ENCODE measurements at regions not wholly inside any gene's neighbourhood (a gene's known extent, or its start where the extent isn't known, plus 50 kb on each side); places are given as distances from the start of the nearest gene placed in this dataset.

- Histone ChIP-seq H3K9me2 (ENCODE audit: low read depth, low read length) (no peaks in the 10 kb centered on the region), H2AFZ (ENCODE audit: low read length) (no peak overlapping the region), H3F3A (ENCODE audit: insufficient read depth, low read length) (no peaks in the 10 kb centered on the region), H3K4me1 (ENCODE audit: insufficient read depth, low read length, severe bottlenecking) (no peaks in the 10 kb centered on the region), H3K27ac (ENCODE audit: low read depth, low read length, poor library complexity, severe bottlenecking) (no peak overlapping the region), H3K9me3 (ENCODE audit: low read length) (no peaks in the 10 kb centered on the region), H3K4me3 (ENCODE audit: low read depth, low read length, poor library complexity, severe bottlenecking) (no peak overlapping the region), H3K36me3 (ENCODE audit: insufficient read depth, low read length) (no peaks in the 10 kb centered on the region), H3K79me2 (ENCODE audit: insufficient read depth, low read length) (no peaks in the 10 kb centered on the region), H3K4me2 (ENCODE audit: low read length) (no peak overlapping the region), H3K9ac (ENCODE audit: low read length) (no peak overlapping the region), H3K27me3 (ENCODE audit: insufficient read depth, low read length) (no peaks in the 10 kb centered on the region), H4K20me1 (ENCODE audit: insufficient read depth, low read length) (no peaks in the 10 kb centered on the region)
- TF ChIP-seq, protein P1, sequence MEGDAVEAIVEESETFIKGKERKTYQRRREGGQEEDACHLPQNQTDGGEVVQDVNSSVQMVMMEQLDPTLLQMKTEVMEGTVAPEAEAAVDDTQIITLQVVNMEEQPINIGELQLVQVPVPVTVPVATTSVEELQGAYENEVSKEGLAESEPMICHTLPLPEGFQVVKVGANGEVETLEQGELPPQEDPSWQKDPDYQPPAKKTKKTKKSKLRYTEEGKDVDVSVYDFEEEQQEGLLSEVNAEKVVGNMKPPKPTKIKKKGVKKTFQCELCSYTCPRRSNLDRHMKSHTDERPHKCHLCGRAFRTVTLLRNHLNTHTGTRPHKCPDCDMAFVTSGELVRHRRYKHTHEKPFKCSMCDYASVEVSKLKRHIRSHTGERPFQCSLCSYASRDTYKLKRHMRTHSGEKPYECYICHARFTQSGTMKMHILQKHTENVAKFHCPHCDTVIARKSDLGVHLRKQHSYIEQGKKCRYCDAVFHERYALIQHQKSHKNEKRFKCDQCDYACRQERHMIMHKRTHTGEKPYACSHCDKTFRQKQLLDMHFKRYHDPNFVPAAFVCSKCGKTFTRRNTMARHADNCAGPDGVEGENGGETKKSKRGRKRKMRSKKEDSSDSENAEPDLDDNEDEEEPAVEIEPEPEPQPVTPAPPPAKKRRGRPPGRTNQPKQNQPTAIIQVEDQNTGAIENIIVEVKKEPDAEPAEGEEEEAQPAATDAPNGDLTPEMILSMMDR (IDR thresholded peaks at IDR 0.05; ENCODE audit: low read length), result no peak
- TF ChIP-seq EZH2 (IDR thresholded peaks at IDR 0.05; ENCODE audit: borderline replicate concordance, low read length), result no peak
These were observed 80.2 kb upstream of the SPATA12 start for GRCh38 chr3:56980243-56980642.

DNA sequence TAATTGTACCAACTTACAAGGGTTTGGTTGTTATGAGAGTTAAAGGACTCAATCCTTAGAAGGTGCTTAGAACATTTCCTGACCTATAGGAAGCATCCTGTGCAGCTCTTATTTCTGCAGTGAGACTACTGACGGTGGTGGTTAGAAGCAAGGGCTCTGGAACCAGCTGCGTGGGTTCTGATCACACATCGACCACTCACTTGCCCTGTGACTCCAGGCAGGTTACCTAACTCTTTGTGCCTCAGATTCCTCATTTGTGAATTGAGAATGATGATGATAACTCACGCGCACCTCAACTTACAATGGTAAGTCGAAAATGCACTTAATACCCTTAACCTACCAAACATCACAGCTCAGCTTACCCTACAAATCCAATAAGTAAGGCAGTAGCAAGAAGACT is 80.7 kb upstream of the SPATA12 start:
- Histone ChIP-seq H3K27ac (ENCODE audit: low read depth, low read length, poor library complexity, severe bottlenecking) (no peak overlapping the region), H3K4me1 (ENCODE audit: insufficient read depth, low read length, severe bottlenecking) (no peaks in the 10 kb centered on the region), H3K9me2 (ENCODE audit: low read depth, low read length) (no peaks in the 10 kb centered on the region), H3K79me2 (ENCODE audit: insufficient read depth, low read length) (no peaks in the 10 kb centered on the region), H3K36me3 (ENCODE audit: insufficient read depth, low read length) (no peaks in the 10 kb centered on the region), H2AFZ (ENCODE audit: low read length) (no peak overlapping the region), H3K27me3 (ENCODE audit: insufficient read depth, low read length) (no peaks in the 10 kb centered on the region), H4K20me1 (ENCODE audit: insufficient read depth, low read length) (no peaks in the 10 kb centered on the region), H3K9ac (ENCODE audit: low read length) (no peak overlapping the region), H3K4me2 (ENCODE audit: low read length) (no peak overlapping the region), H3K9me3 (ENCODE audit: low read length) (no peaks in the 10 kb centered on the region), H3K4me3 (ENCODE audit: low read depth, low read length, poor library complexity, severe bottlenecking) (no peak overlapping the region), H3F3A (ENCODE audit: insufficient read depth, low read length) (no peaks in the 10 kb centered on the region)
- no peak for TF ChIP-seq EZH2 (IDR thresholded peaks at IDR 0.05; ENCODE audit: borderline replicate concordance, low read length)
- TF ChIP-seq, protein P1 (IDR thresholded peaks at IDR 0.05; ENCODE audit: low read length), result no peak

DNA sequence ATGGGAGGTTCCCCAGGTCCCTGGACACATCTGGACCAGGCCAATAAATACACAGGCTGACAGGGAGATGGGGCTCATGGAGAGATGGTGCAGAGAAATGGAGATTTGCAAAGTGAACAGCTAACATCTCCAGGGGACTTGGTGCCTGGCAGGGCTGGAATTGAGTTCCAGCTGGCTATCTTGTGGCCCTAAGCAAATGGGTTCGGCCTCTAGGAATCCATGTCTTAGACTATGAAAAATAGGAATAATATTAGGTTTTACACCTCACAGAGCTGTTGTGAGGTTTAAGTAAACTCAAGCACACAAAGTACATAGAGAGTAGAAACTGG is 82.9 kb upstream of the SPATA12 start:
- Histone ChIP-seq H3F3A (ENCODE audit: insufficient read depth, low read length) (no peaks in the 10 kb centered on the region), H3K9ac (ENCODE audit: low read length) (no peak overlapping the region), H3K79me2 (ENCODE audit: insufficient read depth, low read length) (no peaks in the 10 kb centered on the region), H3K4me3 (ENCODE audit: low read depth, low read length, poor library complexity, severe bottlenecking) (no peak overlapping the region), H3K4me1 (ENCODE audit: insufficient read depth, low read length, severe bottlenecking) (no peaks in the 10 kb centered on the region), H3K36me3 (ENCODE audit: insufficient read depth, low read length) (no peaks in the 10 kb centered on the region), H3K27me3 (ENCODE audit: insufficient read depth, low read length) (no peaks in the 10 kb centered on the region), H3K4me2 (ENCODE audit: low read length) (no peak overlapping the region), H2AFZ (ENCODE audit: low read length) (no peak overlapping the region), H3K9me3 (ENCODE audit: low read length) (no peaks in the 10 kb centered on the region), H3K27ac (ENCODE audit: low read depth, low read length, poor library complexity, severe bottlenecking) (no peak overlapping the region), H4K20me1 (ENCODE audit: insufficient read depth, low read length) (no peaks in the 10 kb centered on the region), H3K9me2 (ENCODE audit: low read depth, low read length) (no peaks in the 10 kb centered on the region)
- TF ChIP-seq, protein P1 (IDR thresholded peaks at IDR 0.05; ENCODE audit: low read length), result no peak
- TF ChIP-seq EZH2 (IDR thresholded peaks at IDR 0.05; ENCODE audit: borderline replicate concordance, low read length), result no peak
